Calu3 (cell line): ENCODE measurements at regions not wholly inside any gene's neighbourhood (a gene's known extent, or its start where the extent isn't known, plus 50 kb on each side); places are given as distances from the start of the nearest gene placed in this dataset.

Experiments used
- BruUV-seq: library from RNA; stranded (reverse); fragments of 400-500 nt; replicated peaks from 2 replicates; lab custom pipeline; 2021; lab: Mats Ljungman, UMichigan
- CTCF ChIA-PET: fragments of 300-600 bp; sonication (Branson Sonifier 250); formaldehyde crosslinking; loops from one replicate; lab custom pipeline; 2022; ENCODE audit warnings: antibody characterized with exemption; lab: Charles Lee
- DNase-seq: peaks from one replicate; pipeline ENCODE4 v3.0.0; 2022
- H3K27ac Mint-ChIP-seq: one replicate; pipeline ENCODE4 v1.8.0; 2022; ENCODE audit warnings: mixed read lengths; ENCODE audit not compliant: unreplicated experiment
- H3K27me3 Mint-ChIP-seq: one replicate; pipeline ENCODE4 v1.8.0; 2022; ENCODE audit warnings: mixed read lengths; ENCODE audit not compliant: unreplicated experiment
- H3K36me3 Mint-ChIP-seq: one replicate; pipeline ENCODE4 v1.8.0; 2022; ENCODE audit warnings: mild to moderate bottlenecking, moderate library complexity, mixed read lengths; ENCODE audit not compliant: insufficient read depth, unreplicated experiment
- H3K4me1 Mint-ChIP-seq: one replicate; pipeline ENCODE4 v1.8.0; 2022; ENCODE audit warnings: mild to moderate bottlenecking, low read depth, mixed read lengths; ENCODE audit not compliant: unreplicated experiment
- H3K4me3 Mint-ChIP-seq: one replicate; pipeline ENCODE4 v1.8.0; 2022; ENCODE audit warnings: mild to moderate bottlenecking, low read depth, moderate library complexity, mixed read lengths; ENCODE audit not compliant: unreplicated experiment
- H3K9me3 Mint-ChIP-seq: one replicate; pipeline ENCODE4 v1.8.0; 2022; ENCODE audit warnings: low read depth, mixed read lengths; ENCODE audit not compliant: unreplicated experiment
- CTCF ChIP-seq: fragments of 200-600 bp; IDR thresholded peaks from one replicate; pipeline ENCODE4 v1.8.0; 2022; ENCODE audit warnings: antibody characterized with exemption; ENCODE audit not compliant: unreplicated experiment
- intact Hi-C: fragments of 100-400 bp; cut with micrococcal nuclease; formaldehyde crosslinking; loops from one replicate; pipeline ENCODE4 v1.10.0; 2022; ENCODE audit not compliant: unreplicated experiment

GRCh38 chr5:143601917-143602333 is 198.4 kb upstream of the NR3C1 start:
- TF ChIP-seq CTCF, result no peak
- H3K4me3 Mint-ChIP-seq, result no peak overlapping the region

GRCh38 chr5:143601357-143601756 is 197.9 kb upstream of the NR3C1 start:
- Mint-ChIP-seq H3K4me3 (no peak overlapping the region), H3K27me3 (no peaks in the 10 kb centered on the region), H3K27ac (no peak overlapping the region), H3K36me3 (peaks cover 8% of the 10 kb centered on the region), H3K9me3 (peaks cover 5% of the 10 kb centered on the region), H3K4me1 (peaks cover 39% of the 10 kb centered on the region)
- intact Hi-C loops, result no loop called here
- CTCF ChIA-PET, result interaction anchor here (0.7 kb wide), 1 partner anchor 161 kb away, joined by 3 read pairs; no protein-coding TSS in a partner anchor
- TF ChIP-seq CTCF, result no peak
- DNase-seq, result no peak
- no TSS peak for BruUV-seq

More at GRCh38 chr5:143601917-143602333, 198.4 kb upstream of the NR3C1 start:
- intact Hi-C loops, result no loop called here
- Mint-ChIP-seq H3K4me1 (peaks cover 33% of the 10 kb centered on the region), H3K27ac (no peak overlapping the region), H3K9me3 (peaks cover 5% of the 10 kb centered on the region), H3K36me3 (peaks cover 4% of the 10 kb centered on the region), H3K27me3 (no peaks in the 10 kb centered on the region)
- CTCF ChIA-PET, result interaction anchor here (0.7 kb wide), 1 partner anchor 161 kb away, joined by 3 read pairs; no protein-coding TSS in a partner anchor
- BruUV-seq, result no TSS peak
- no peak for DNase-seq

- Mint-ChIP-seq H3K36me3 (peaks cover 16% of the 10 kb centered on the region), H3K27me3 (no peaks in the 10 kb centered on the region), H3K4me3 (no peak overlapping the region), H3K27ac (no peak overlapping the region), H3K9me3 (peaks cover 5% of the 10 kb centered on the region), H3K4me1 (peaks cover 47% of the 10 kb centered on the region)
- DNase-seq, result no peak
- BruUV-seq, result no TSS peak
- intact Hi-C loops, result no loop called here
- CTCF ChIA-PET, result no interaction called here
- TF ChIP-seq CTCF, result no peak
Measured at GRCh38 chr5:143600396-143601075, 197.1 kb upstream of the NR3C1 start.

GRCh38 chr5:143599474-143599873 is 196.0 kb upstream of the NR3C1 start:
- H3K27ac Mint-ChIP-seq, result no peak overlapping the region
- H3K4me1 Mint-ChIP-seq, result peaks cover 47% of the 10 kb centered on the region
- no peaks in the 10 kb centered on the region for H3K27me3 Mint-ChIP-seq
- TF ChIP-seq CTCF, result no peak
- BruUV-seq, result no TSS peak
- intact Hi-C loops, result loop anchor here (5.0 to 10.0 kb wide), 2 partner anchors 63 to 225 kb away; no protein-coding TSS in a partner anchor
- CTCF ChIA-PET, result no interaction called here
- H3K36me3 Mint-ChIP-seq, result peaks cover 22% of the 10 kb centered on the region
- H3K9me3 Mint-ChIP-seq, result peaks cover 5% of the 10 kb centered on the region
- no peak overlapping the region for H3K4me3 Mint-ChIP-seq
- DNase-seq, result no peak
